ENCODE measurements at regions not wholly inside any gene's neighbourhood (a gene's known extent, or its start where the extent isn't known, plus 50 kb on each side); places are given as distances from the start of the nearest gene placed in this dataset.

- TF ChIP-seq CTCF (conservative IDR thresholded peaks at IDR 0.05 in 1 of 2, IDR thresholded peaks at IDR 0.05 in 1 of 2; ENCODE audit: extremely low read depth in 1 of 2, insufficient read depth in 1 of 2, low read depth in 1 of 2, low read length in 2 of 2) (no peak), EZH2 (IDR thresholded peaks at IDR 0.05; ENCODE audit: borderline replicate concordance, low read length) (no peak)
Observed at GRCh38 chr4:53788011-53788410, 196.7 kb upstream of the LNX1 start.

Measured in mammary epithelial cell (primary cell).